Endodermal cell (in vitro differentiated cells): ENCODE measurements at regions not wholly inside any gene's neighbourhood (a gene's known extent, or its start where the extent isn't known, plus 50 kb on each side); places are given as distances from the start of the nearest gene placed in this dataset.

ENCODE experiments used
- DNase-seq: peaks from one replicate; pipeline ENCODE4 v3.0.0-alpha.2; 2017
- H3K27ac ChIP-seq: 2 replicates; pipeline ENCODE4 v1.5.1; 2013; ENCODE audit warnings: mild to moderate bottlenecking, low read depth, low read length, moderate library complexity
- H3K27me3 ChIP-seq: 2 replicates; pipeline ENCODE4 v1.6.1; 2013; ENCODE audit warnings: mild to moderate bottlenecking, low read length, moderate library complexity; ENCODE audit not compliant: insufficient read depth, control insufficient read depth, poor library complexity, severe bottlenecking
- H3K36me3 ChIP-seq: 2 replicates; pipeline ENCODE4 v1.7.0; 2013; ENCODE audit warnings: mild to moderate bottlenecking, low read length, moderate library complexity; ENCODE audit not compliant: control insufficient read depth, insufficient read depth
- H3K4me1 ChIP-seq: one replicate; pipeline ENCODE4 v1.7.0; 2013; ENCODE audit warnings: low read length; ENCODE audit not compliant: control insufficient read depth, insufficient read depth
- H3K4me3 ChIP-seq: 2 replicates; pipeline ENCODE4 v1.5.1; 2013; ENCODE audit warnings: mild to moderate bottlenecking, low read length, moderate library complexity
- H3K9ac ChIP-seq: 2 replicates; pipeline ENCODE4 v1.6.1; 2013; ENCODE audit warnings: mild to moderate bottlenecking, low read length, moderate library complexity; ENCODE audit not compliant: poor library complexity, severe bottlenecking; ENCODE audit errors: extremely low read depth
- H3K9me3 ChIP-seq: 2 replicates; pipeline ENCODE4 v1.6.1; 2013; ENCODE audit warnings: mild to moderate bottlenecking, low read length, moderate library complexity; ENCODE audit not compliant: control insufficient read depth
- H3K27ac Mint-ChIP-seq: 2 replicates; pipeline ENCODE4 v1.8.0; 2020; ENCODE audit warnings: mixed read lengths
- H3K27me3 Mint-ChIP-seq: 2 replicates; pipeline ENCODE4 v1.8.0; 2021; ENCODE audit warnings: mild to moderate bottlenecking, mixed read lengths; ENCODE audit not compliant: insufficient read depth
- H3K36me3 Mint-ChIP-seq: 2 replicates; pipeline ENCODE4 v1.8.0; 2020; ENCODE audit warnings: low read depth, mixed read lengths
- H3K4me1 Mint-ChIP-seq: 2 replicates; pipeline ENCODE4 v1.8.0; 2020; ENCODE audit warnings: mixed read lengths
- H3K4me3 Mint-ChIP-seq: 2 replicates; pipeline ENCODE4 v1.8.0; 2020; ENCODE audit warnings: mild to moderate bottlenecking, moderate library complexity, mixed read lengths
- H3K9me3 Mint-ChIP-seq: 2 replicates; pipeline ENCODE4 v1.8.0; 2020; ENCODE audit warnings: mild to moderate bottlenecking, mixed read lengths
- CTCF ChIP-seq: fragments of 200-600 bp; sonication (generic); conservative IDR thresholded peaks from 2 replicates; pipeline ENCODE4 v1.5.0; 2021; ENCODE audit warnings: antibody characterized with exemption, mild to moderate bottlenecking
- WGBS, 2 experiments: methylation state at CpG; one replicate each; pipeline versions ENCODE4 v1.1.5 to v1.1.7; 2013; ENCODE audit warnings: missing lambda C conversion rate in 2 of 2, mixed read lengths in 1 of 2; ENCODE audit not compliant: insufficient coverage in 1 of 2, insufficient read length in 1 of 2; 5-methylcytosine and 5-hydroxymethylcytosine counted together

GRCh38 chr2:122180972-122181371, 425.5 kb downstream of the TSN start:
- Histone ChIP-seq H3K4me1 (no peaks in the 10 kb centered on the region), H3K36me3 (no peaks in the 10 kb centered on the region), H3K27ac (no peak overlapping the region), H3K27me3 (no peaks in the 10 kb centered on the region), H3K9ac (no peak overlapping the region), H3K4me3 (no peak overlapping the region), H3K9me3 (peaks cover 19% of the 10 kb centered on the region)
- no peak for TF ChIP-seq CTCF
- Mint-ChIP-seq H3K27ac (no peak overlapping the region), H3K36me3 (no peaks in the 10 kb centered on the region), H3K4me3 (no peak overlapping the region), H3K9me3 (peaks cover 4% of the 10 kb centered on the region), H3K27me3 (peaks cover 4% of the 10 kb centered on the region), H3K4me1 (no peaks in the 10 kb centered on the region)
- WGBS, 2 experiments, result 82 to 94% methylated on average over 1 of the region's 1 CpG
- no peak for DNase-seq

- no peak for TF ChIP-seq CTCF
- no peak for DNase-seq
- H3K4me3 ChIP-seq, result no peak overlapping the region
- Mint-ChIP-seq H3K27me3 (peaks cover 4% of the 10 kb centered on the region), H3K27ac (no peak overlapping the region), H3K9me3 (peaks cover 4% of the 10 kb centered on the region), H3K4me3 (no peak overlapping the region), H3K36me3 (no peaks in the 10 kb centered on the region), H3K4me1 (no peaks in the 10 kb centered on the region)
- no peak overlapping the region for H3K27ac ChIP-seq
- no peaks in the 10 kb centered on the region for H3K27me3 ChIP-seq
- 88 to 100% methylated on average over 1 to 3 of the region's 5 CpGs for WGBS, 2 experiments
- no peak overlapping the region for H3K9ac ChIP-seq
- H3K36me3 ChIP-seq, result no peaks in the 10 kb centered on the region
- no peaks in the 10 kb centered on the region for H3K4me1 ChIP-seq
- peaks cover 19% of the 10 kb centered on the region for H3K9me3 ChIP-seq
These were observed 427.3 kb downstream of the TSN start for GRCh38 chr2:122182616-122183355.

GRCh38 chr2:122183890-122184289, 428.4 kb downstream of the TSN start:
- TF ChIP-seq CTCF, result no peak
- DNase-seq, result no peak
- Histone ChIP-seq H3K27me3 (no peaks in the 10 kb centered on the region), H3K27ac (no peak overlapping the region), H3K36me3 (no peaks in the 10 kb centered on the region), H3K9me3 (peaks cover 19% of the 10 kb centered on the region), H3K4me1 (no peaks in the 10 kb centered on the region), H3K9ac (no peak overlapping the region), H3K4me3 (no peak overlapping the region)
- Mint-ChIP-seq H3K36me3 (no peaks in the 10 kb centered on the region), H3K27ac (no peak overlapping the region), H3K4me1 (no peaks in the 10 kb centered on the region), H3K27me3 (peaks cover 12% of the 10 kb centered on the region), H3K4me3 (no peak overlapping the region), H3K9me3 (peaks cover 4% of the 10 kb centered on the region)
